HUDEP-2 (cell line): ENCODE measurements at regions not wholly inside any gene's neighbourhood (a gene's known extent, or its start where the extent isn't known, plus 50 kb on each side); places are given as distances from the start of the nearest gene placed in this dataset.

ENCODE experiments used
- DNase-seq, 76 experiments: peaks; one replicate each; lab custom pipeline; 2025; ENCODE audit not compliant: unreplicated experiment in 76 of 76; lab: John Stamatoyannopoulos, UW

GRCh38 chr2:105652014-105652796 is 92.5 kb upstream of the NCK2 start:
- DNase-seq: no peak

DNA sequence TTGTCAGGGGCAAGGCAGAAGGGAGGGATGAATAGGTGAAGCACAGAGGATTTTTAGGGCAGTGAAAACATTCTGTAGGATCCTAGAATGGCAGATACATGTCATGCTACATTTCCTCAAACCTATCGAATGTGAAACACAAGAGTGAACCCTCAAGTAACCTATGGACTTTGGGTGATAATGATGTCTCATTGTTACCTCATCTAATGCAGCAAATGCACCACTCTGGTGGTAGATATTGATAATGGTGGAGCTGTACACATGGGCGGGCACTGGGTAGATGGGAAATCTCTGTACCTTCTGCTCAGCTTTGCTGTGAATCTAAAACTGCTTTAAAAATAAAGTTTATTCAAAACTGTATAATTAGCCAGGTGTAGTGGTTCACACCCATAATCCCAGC is 95.2 kb upstream of the NCK2 start:
- DNase-seq: no peak

DNA sequence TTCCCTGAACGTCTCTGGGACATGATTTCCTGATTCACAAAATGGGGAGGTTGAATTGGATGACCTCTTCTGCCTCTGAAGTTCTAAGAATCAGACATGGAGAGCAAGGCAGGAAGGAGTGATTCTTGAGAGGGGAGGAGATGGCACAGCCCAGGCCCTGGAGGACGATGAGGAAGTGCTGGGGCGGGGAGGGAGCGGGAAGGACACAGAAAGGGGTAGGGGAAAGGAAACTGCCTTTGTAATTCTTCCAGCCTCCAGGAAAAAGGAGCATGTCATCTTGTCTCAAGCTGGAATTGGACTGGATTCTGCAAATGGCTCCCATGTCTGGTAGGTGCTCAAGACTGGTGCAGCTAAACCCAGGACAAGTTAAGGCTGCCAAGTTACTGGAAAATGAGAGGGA is 97.0 kb upstream of the NCK2 start:
- DNase-seq: no peak

GRCh38 chr2:105646774-105647076 is 98.0 kb upstream of the NCK2 start:
- no peak for DNase-seq

- no peak for DNase-seq
These were observed 98.6 kb upstream of the NCK2 start for GRCh38 chr2:105645938-105646773.

- no peak for DNase-seq
These were observed 99.4 kb upstream of the NCK2 start for GRCh38 chr2:105645031-105645937.

DNA sequence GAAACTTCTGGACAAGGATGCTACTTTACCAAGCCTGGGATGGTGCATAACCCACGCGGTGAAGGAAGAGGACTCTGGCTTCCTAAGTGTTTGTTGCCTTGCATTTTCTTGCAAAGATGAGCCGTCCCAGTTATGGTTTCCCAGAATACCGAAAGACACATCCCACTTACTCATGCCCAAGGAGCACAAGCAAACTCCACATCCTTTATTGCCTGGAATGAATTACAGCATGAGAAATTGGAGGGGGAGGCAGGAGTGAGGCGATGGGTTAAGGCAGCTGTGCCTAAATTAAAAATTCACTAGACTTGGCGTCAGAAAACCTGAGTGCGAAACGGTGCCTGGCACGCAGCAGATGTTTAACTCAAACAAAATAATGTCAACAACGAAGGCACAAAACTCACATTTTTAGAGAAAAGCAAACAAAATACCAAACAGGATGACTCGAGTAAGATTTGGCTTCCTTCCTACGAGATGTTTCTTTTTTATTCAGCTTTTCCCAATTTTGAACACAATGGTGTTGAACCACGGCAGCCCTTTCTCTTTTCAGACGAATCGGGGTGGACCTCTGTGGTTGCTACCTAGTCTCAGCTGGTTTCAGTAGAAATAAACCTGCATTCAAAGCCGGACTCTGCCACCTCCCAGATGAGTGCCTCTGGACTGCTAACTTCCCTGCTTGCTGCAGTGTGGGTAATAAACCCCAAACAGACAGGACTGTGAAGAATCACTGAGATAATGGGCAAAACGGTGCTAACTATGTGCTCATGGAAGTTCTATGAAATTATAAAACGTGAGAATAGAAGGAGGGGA is 100.3 kb upstream of the NCK2 start:
- DNase-seq: no peak

DNA sequence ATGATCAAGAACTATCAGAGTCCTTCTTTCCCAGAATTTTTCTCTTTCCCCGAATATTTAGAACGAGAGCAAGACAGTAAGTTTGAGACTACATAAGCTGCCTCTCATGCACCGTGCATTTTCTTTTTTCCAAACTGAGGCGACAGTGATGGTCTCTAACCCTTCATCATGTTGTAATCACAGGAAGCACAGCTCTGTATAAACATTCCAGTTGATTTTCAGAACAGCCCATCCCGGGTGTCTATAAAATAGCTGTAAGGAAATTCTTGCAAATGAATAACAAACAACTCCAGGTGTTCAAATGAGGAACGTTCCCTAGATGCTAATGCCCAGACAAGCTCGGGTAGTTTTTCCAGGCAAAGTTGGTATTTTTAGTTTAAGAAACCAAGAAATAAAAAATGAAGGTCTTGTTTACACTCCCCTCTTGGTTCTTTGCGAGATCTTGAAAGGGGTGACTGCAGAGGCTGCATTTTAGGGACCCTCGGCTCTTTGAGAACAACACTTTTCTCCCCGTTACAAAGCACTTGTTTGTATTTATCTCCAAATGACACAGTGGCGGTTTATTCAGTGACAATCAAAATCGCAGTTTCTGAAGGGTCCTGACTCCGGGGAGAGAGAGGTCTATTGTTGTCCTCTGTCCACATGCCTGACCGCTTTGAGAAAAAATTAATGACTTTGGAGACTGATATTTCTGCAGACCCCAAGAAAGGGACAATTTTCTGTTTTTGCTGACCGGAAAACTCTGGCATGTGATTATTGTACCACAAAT is 101.1 kb upstream of the NCK2 start:
- DNase-seq: no peak

GRCh38 chr2:105641389-105641811 is 103.3 kb upstream of the NCK2 start:
- DNase-seq: no peak

DNA sequence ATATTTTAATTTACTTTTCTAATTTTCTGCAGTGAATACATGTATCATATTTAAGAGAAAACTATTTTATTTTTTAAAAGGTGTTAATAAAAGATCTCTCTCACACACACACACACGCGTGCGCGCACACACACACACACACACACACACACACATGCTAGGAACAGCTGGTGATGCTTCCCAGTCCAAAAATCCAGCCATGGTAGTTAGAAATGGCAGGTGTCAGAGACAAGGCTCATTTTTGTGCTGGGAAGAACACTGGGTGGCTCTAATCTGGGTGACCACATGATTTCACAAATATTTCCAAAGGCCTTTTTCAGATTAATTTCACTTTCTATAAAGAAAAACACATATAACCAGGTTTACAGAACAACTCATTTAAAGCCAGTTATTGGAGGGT is 104.5 kb upstream of the NCK2 start:
- DNase-seq: no peak

- DNase-seq: no peak
These were observed 108.5 kb upstream of the NCK2 start for GRCh38 chr2:105636109-105636740.

DNA sequence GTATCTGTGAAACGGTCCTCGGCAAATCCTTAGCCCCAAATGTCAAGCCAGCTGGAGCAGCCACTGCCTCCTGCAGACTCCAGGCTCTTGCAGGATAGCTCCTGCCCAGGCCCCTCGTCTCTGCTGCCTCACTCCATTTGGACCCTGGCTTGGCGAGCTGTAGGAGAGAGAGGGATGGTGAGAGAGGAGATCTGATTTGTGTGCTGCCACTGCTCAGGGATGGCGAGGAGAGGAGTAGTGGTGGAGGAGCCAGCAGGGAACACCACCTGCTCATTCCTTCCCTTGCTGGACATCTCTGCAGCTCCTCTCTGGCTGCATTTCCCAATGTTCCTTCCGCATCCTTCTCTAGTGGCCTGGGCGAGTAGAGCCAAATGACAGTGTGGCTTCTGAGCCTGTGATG is 109.1 kb upstream of the NCK2 start:
- no peak for DNase-seq

DNA sequence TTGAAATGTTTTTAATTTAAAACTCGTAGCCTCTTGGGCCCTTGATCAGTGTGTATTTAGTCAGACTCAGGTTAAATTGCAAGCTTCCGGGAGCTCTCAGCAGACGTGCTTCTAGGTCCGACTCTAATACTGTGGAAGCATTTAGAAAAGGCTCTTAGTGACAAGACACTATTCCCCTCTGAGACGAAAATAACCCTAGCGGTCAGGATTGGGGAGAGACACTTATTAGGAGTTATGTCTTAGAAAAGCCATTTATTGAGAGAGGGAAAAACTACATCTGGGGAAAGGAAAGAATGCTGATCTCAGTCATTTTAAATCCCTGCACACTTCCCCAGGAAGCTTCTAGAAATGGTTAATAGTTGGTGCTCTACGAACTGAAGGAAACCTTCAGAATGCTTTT is 110.5 kb upstream of the NCK2 start:
- DNase-seq: no peak

DNA sequence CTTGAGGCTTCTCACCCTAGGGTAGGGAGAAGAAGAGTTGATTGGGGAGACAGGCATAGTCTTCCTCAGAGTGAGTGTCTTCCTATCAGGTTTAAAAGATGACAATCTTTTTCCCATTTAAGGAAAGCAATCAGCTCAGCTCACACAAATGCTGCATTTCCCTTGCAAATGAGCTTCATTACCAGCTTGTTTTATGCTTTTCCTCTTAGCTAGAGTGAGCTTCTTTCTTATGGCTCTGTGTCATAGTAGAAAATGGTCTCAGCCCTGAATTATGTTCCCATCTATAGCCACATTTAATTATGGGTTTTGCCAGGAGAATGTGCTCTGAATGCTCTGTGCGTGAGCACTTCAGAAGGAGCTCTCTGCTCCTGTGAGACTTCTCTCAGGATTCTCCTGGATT is 112.8 kb upstream of the NCK2 start:
- no peak for DNase-seq

DNA sequence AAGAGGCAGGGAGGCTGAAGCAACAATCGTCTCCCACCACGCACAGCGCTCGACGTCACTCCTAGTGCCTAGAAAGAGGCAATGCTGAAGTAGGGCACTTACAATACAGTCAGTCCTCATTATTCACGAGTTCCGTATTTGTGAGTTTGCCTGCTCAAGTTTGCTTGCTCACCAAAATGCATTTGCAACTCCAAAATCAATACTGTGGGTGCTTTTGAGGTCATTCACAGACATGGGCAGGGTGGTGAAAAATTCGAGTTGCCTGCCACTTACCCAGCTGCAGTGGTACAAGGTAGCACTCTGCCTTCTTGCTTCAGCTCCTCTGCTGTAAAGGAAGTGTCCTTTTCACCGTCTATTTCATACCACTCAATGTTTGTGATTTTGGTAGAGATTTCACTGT is 113.7 kb upstream of the NCK2 start:
- no peak for DNase-seq

GRCh38 chr2:105629634-105630033 is 115.1 kb upstream of the NCK2 start:
- DNase-seq: no peak

- DNase-seq: no peak
These were observed 117.2 kb upstream of the NCK2 start for GRCh38 chr2:105627534-105627933.

DNA sequence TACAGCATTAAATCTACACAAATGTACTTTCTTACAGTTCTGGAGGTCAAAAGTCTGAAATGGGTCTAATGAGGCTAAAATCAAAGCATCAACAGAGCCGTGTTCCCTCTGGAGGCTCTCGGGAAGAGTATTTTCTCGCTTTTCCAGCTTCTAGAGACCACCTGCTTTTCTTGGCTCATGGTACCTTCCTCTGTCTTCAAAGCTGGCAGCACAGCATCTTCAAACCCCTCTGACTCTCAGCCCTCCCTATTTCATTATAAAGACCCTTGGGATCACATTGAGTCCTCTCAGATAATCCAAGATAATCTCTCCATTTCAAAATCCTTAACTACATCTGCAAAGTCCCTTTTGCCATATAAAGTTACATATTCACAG is 117.8 kb upstream of the NCK2 start:
- no peak for DNase-seq

DNA sequence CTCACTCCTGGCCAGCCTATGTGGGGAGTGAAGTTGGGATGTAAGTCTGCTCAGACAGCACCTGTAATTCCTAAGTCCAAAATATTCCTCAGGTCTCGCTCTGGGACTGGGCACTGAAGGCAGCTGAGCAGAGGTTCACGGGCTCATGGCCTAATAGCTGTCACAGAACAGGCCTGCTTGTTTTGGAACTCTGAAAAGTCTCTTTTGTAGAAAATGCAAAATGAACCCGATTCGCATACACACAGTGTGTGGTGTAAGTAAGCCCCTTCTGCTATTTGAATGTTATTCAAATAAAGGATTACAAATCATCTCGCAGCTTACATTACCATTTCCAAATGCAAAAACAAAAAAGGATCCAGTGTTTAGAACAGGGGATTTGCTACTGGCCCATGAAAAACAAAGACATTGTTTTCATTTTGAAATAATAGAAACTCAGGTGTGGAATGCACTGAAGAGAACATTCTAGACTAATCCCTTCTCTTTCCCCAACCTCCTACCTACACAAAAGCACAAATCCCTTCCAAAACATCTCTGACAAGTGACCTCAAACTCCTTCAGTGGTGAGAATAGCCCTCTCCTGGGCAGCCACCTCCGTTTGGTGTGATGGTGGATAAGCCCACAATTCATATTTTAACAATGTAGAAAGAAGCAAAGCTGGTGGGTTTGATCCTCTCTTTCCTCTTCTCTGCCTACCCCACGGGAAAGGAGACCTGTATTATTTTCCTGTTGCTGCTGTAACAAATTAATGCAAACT is 118.3 kb upstream of the NCK2 start:
- DNase-seq: no peak
